ENCODE measurements at regions not wholly inside any gene's neighbourhood (a gene's known extent, or its start where the extent isn't known, plus 50 kb on each side); places are given as distances from the start of the nearest gene placed in this dataset.

- H3K27ac Mint-ChIP-seq, result no peak overlapping the region
- no peak overlapping the region for H3K4me3 Mint-ChIP-seq
- DNase-seq, result peak; percentile 45
- H3K36me3 Mint-ChIP-seq (ENCODE audit: low read depth), result no peaks in the 10 kb centered on the region
- no peaks in the 10 kb centered on the region for H3K27me3 Mint-ChIP-seq
- intact Hi-C loops (cut with micrococcal nuclease), result no loop called here
- no peaks in the 10 kb centered on the region for H3K9me3 Mint-ChIP-seq
- H3K4me1 Mint-ChIP-seq, result no peaks in the 10 kb centered on the region
Measured at GRCh38 chr13:109880371-109881346, 94.3 kb upstream of the IRS2 start.

DNA sequence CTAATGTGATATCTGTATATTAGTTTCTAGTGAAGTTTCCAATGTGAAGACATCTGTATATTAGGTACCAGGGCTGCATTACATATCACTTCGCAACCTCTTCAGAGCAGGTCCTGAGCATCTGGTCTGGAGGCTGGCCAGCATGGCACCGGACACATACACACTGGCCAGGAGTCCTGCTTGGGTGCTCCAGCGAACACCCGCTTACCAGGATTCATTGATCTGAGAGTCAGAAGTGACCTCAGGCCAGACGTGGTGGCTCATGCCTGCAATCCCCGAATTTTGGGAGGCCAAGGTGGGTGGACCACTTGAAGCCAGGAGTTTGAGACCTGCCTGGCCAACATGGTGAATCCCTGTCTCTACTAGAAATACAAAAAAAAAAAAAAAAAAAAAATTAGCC lies 93.0 kb upstream of the IRS2 start:
- no peaks in the 10 kb centered on the region for H3K36me3 Mint-ChIP-seq (ENCODE audit: low read depth)
- peaks cover 2% of the 10 kb centered on the region for H3K27me3 Mint-ChIP-seq
- DNase-seq, result no peak
- no peak overlapping the region for H3K4me3 Mint-ChIP-seq
- H3K27ac Mint-ChIP-seq, result no peak overlapping the region
- H3K9me3 Mint-ChIP-seq, result no peaks in the 10 kb centered on the region
- intact Hi-C loops (cut with micrococcal nuclease), result no loop called here
- H3K4me1 Mint-ChIP-seq, result no peaks in the 10 kb centered on the region

DNA sequence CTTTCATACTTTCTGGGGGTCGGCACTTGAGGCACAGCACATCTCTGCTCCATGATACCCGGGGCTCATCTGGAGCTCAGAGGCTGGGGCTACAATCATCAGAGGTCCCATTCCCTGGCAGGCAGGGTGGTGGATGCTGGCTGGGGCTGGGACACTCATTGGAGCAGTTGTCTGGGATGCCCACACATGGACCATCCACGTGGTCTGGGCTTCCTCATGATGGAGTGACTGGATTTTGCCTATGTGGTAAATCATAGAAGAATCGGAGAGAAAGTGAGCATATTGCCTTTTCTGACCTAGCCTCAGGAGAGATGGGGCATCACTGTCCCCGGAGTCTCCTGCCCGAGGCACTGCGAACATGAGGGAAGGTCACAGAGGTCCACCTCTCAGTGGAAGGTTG lies 91.4 kb upstream of the IRS2 start:
- DNase-seq, result no peak
- Mint-ChIP-seq H3K36me3 (ENCODE audit: low read depth) (no peaks in the 10 kb centered on the region), H3K9me3 (no peaks in the 10 kb centered on the region), H3K4me3 (no peak overlapping the region), H3K27me3 (peaks cover 4% of the 10 kb centered on the region), H3K27ac (no peak overlapping the region), H3K4me1 (no peaks in the 10 kb centered on the region)
- intact Hi-C loops (cut with micrococcal nuclease), result no loop called here

- H3K27me3 Mint-ChIP-seq, result peaks cover 8% of the 10 kb centered on the region
- no peak overlapping the region for H3K27ac Mint-ChIP-seq
- no peaks in the 10 kb centered on the region for H3K9me3 Mint-ChIP-seq
- H3K4me3 Mint-ChIP-seq, result no peak overlapping the region
- intact Hi-C loops (cut with micrococcal nuclease), result no loop called here
- DNase-seq, result no peak
- H3K4me1 Mint-ChIP-seq, result no peaks in the 10 kb centered on the region
- H3K36me3 Mint-ChIP-seq (ENCODE audit: low read depth), result no peaks in the 10 kb centered on the region
Measured at GRCh38 chr13:109875746-109876145, 89.4 kb upstream of the IRS2 start.

- no peaks in the 10 kb centered on the region for H3K36me3 Mint-ChIP-seq (ENCODE audit: low read depth)
Measured at GRCh38 chr13:109874484-109875454, 88.4 kb upstream of the IRS2 start.

DNA sequence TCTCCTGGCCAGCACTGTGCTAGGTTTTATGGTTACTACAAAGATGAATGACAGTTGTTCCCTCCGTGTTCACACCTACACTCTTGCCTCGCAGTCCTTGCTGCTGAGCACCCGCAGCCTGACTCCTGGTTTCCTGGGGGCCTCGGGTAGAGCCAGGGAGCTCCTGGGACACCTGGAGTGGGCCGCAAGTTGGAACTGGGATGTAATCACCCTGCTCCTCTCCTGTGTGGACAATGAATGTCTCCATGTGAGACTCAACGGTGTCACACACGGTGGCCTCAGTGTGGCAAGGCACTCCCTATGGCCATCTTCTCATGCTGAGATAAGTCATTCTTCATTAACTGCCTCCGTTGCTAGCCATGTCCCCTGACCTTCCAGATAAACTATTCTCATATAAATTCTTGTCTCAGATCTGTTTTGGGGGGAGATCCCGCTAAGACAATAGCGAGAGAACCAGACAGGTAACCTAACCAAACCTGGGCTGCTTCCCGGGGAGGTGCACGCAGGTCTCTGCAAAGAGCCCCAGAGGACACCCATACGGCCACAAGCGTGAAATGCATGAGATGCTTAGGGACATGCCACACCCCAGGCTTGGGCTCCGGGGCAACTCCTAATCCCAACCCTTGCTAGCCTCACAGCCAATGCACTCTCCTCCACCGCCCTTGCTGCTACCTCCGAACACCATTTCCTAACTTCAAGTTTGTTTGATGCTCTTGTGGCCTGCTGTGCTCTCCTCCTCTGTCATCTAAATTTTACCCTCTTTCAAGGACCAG lies 87.2 kb upstream of the IRS2 start:
- peaks cover 12% of the 10 kb centered on the region for H3K27me3 Mint-ChIP-seq
- no peaks in the 10 kb centered on the region for H3K9me3 Mint-ChIP-seq
- no peak overlapping the region for H3K27ac Mint-ChIP-seq
- no peaks in the 10 kb centered on the region for H3K36me3 Mint-ChIP-seq (ENCODE audit: low read depth)
- H3K4me1 Mint-ChIP-seq, result no peaks in the 10 kb centered on the region
- peak; percentile 46 for DNase-seq
- H3K4me3 Mint-ChIP-seq, result no peak overlapping the region
- intact Hi-C loops (cut with micrococcal nuclease), result no loop called here

More at GRCh38 chr13:109874484-109875454, 88.4 kb upstream of the IRS2 start:
- intact Hi-C loops (cut with micrococcal nuclease), result no loop called here
- Mint-ChIP-seq H3K4me3 (no peak overlapping the region), H3K27me3 (peaks cover 8% of the 10 kb centered on the region), H3K9me3 (no peaks in the 10 kb centered on the region), H3K27ac (no peak overlapping the region), H3K4me1 (no peaks in the 10 kb centered on the region)
- peak; percentile 18 for DNase-seq

DNA sequence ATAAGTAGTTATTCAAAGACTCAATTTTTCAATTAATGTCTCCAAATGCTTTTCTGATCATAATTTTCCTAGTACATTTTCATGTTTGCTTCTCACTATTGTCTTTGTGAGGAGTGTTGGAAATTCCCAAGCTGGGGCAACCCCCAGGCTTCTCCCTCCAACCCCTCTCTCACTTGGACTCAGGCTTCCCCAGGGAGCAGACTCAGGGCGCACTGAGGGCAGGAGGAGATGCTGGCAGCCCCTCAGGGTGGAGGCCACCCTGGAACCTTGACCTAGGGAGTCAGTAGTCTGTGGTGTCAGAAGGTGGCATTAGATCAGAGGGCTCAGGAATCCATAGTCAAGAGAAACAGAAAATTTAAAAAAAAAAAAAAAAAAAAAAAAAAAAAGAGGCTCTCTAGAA lies 86.5 kb upstream of the IRS2 start:
- intact Hi-C loops (cut with micrococcal nuclease), result no loop called here
- Mint-ChIP-seq H3K4me3 (no peak overlapping the region), H3K9me3 (no peaks in the 10 kb centered on the region), H3K4me1 (no peaks in the 10 kb centered on the region), H3K36me3 (ENCODE audit: low read depth) (no peaks in the 10 kb centered on the region), H3K27ac (no peak overlapping the region), H3K27me3 (peaks cover 14% of the 10 kb centered on the region)
- peak; percentile 8 for DNase-seq

DNA sequence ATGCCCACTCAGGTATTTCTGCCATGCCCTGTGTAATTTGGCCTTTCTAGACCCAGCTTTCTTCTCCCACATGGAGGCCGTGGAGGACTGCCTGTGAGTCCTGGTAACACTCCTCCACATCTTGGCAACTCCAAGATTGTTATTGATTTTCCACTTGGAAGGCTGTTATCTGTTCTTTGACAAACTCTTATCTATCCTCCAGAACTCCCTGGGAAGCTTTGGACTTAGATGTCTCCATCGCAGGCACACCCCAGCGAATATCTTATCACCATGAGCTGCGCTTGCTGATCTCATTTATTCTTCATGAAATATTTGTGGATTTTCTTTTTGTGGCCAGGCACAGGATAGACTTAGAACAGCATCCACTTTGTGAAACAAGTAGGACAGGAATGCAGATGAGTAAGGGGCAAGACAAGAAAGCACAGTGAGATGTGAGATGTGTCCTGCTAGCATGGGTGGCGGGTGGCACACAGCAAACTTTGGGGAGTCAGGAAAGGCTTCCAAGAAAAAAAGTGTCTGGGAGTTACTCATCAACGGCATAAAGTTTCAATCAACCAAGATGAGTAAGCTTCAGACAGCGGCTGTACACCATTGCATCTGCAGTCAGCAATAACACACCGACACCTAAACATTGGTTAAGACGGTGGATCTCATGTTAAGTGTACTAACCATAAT lies 84.5 kb upstream of the IRS2 start:
- no peak overlapping the region for H3K4me3 Mint-ChIP-seq
- H3K27me3 Mint-ChIP-seq, result peaks cover 21% of the 10 kb centered on the region
- H3K27ac Mint-ChIP-seq, result no peak overlapping the region
- intact Hi-C loops (cut with micrococcal nuclease), result no loop called here
- peak; percentile 27 for DNase-seq
- H3K9me3 Mint-ChIP-seq, result no peaks in the 10 kb centered on the region
- no peaks in the 10 kb centered on the region for H3K36me3 Mint-ChIP-seq (ENCODE audit: low read depth)
- no peaks in the 10 kb centered on the region for H3K4me1 Mint-ChIP-seq

GRCh38 chr13:109870274-109870673 lies 83.9 kb upstream of the IRS2 start:
- H3K4me3 Mint-ChIP-seq, result no peak overlapping the region
- peak; percentile 38 for DNase-seq
- no peaks in the 10 kb centered on the region for H3K36me3 Mint-ChIP-seq (ENCODE audit: low read depth)
- intact Hi-C loops (cut with micrococcal nuclease), result no loop called here
- no peaks in the 10 kb centered on the region for H3K4me1 Mint-ChIP-seq
- H3K27ac Mint-ChIP-seq, result no peak overlapping the region
- H3K27me3 Mint-ChIP-seq, result peaks cover 19% of the 10 kb centered on the region
- no peaks in the 10 kb centered on the region for H3K9me3 Mint-ChIP-seq

- no peak overlapping the region for H3K27ac Mint-ChIP-seq
- H3K36me3 Mint-ChIP-seq (ENCODE audit: low read depth), result no peaks in the 10 kb centered on the region
- intact Hi-C loops (cut with micrococcal nuclease), result no loop called here
- no peaks in the 10 kb centered on the region for H3K9me3 Mint-ChIP-seq
- H3K4me1 Mint-ChIP-seq, result no peaks in the 10 kb centered on the region
- no peak overlapping the region for H3K4me3 Mint-ChIP-seq
- peak; percentile 54 for DNase-seq
- peaks cover 19% of the 10 kb centered on the region for H3K27me3 Mint-ChIP-seq
Measured at GRCh38 chr13:109869312-109870237, 83.2 kb upstream of the IRS2 start.

- H3K36me3 Mint-ChIP-seq (ENCODE audit: low read depth), result no peaks in the 10 kb centered on the region
- no peak overlapping the region for H3K4me3 Mint-ChIP-seq
- no peaks in the 10 kb centered on the region for H3K9me3 Mint-ChIP-seq
- intact Hi-C loops (cut with micrococcal nuclease), result no loop called here
- peaks cover 19% of the 10 kb centered on the region for H3K27me3 Mint-ChIP-seq
- H3K27ac Mint-ChIP-seq, result no peak overlapping the region
- peak; percentile 38 for DNase-seq
- no peaks in the 10 kb centered on the region for H3K4me1 Mint-ChIP-seq
Measured at GRCh38 chr13:109868578-109869311, 82.4 kb upstream of the IRS2 start.

DNA sequence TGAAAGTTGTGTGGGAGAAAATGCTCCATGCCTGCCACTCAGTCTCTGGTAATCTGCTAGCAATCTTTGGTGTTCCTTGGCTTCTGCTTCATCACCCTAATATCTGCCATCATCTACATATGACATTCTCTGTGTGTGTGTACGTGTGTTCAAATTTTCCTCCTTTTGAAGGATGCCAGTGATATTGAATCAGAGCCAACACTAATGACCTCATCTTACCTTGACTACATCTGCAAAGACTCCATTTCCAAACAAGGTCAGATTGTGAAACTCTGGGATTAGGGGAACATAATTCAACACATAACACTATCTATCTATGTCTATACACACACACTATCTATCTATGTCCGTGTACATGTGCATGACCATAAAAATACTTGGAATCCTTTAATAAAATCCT lies 81.4 kb upstream of the IRS2 start:
- peak; percentile 21 for DNase-seq
- intact Hi-C loops (cut with micrococcal nuclease), result no loop called here
- Mint-ChIP-seq H3K27me3 (peaks cover 19% of the 10 kb centered on the region), H3K27ac (no peak overlapping the region), H3K36me3 (ENCODE audit: low read depth) (no peaks in the 10 kb centered on the region), H3K9me3 (no peaks in the 10 kb centered on the region), H3K4me1 (no peaks in the 10 kb centered on the region), H3K4me3 (no peak overlapping the region)
